Sigmoid colon (tissue), 6 donors: ENCODE measurements at regions not wholly inside any gene's neighbourhood (a gene's known extent, or its start where the extent isn't known, plus 50 kb on each side); places are given as distances from the start of the nearest gene placed in this dataset.
A peak's percentile ranks its signal among the peaks of the same experiment; 100 is the strongest.

Experiments used
- DNase-seq: peaks from one replicate; pipeline ENCODE4 v3.0.0-alpha.2; 2019
- H3K27ac ChIP-seq, 4 donors: fragments of 200-600 bp; sonication (generic); one replicate each; pipeline ENCODE4 v1.5.1; 2016 to 2019; ENCODE audit warnings: mild to moderate bottlenecking in 1 of 4
- H3K27me3 ChIP-seq, 3 donors: fragments of 200-600 bp; sonication (generic); one replicate each; pipeline ENCODE4 v1.5.1; 2019; ENCODE audit warnings: mild to moderate bottlenecking in 1 of 3
- H3K36me3 ChIP-seq, 4 donors: fragments of 200-600 bp; sonication (generic); one replicate each; pipeline ENCODE4 v1.5.1; 2016 to 2019
- H3K4me1 ChIP-seq, 4 donors: fragments of 200-600 bp; sonication (generic); one replicate each; pipeline ENCODE4 v1.5.1; 2017 to 2019
- H3K4me3 ChIP-seq, 4 donors: fragments of 200-600 bp; sonication (generic); one replicate each; pipeline ENCODE4 v1.5.1; 2017 to 2019; ENCODE audit warnings: mild to moderate bottlenecking in 2 of 4, moderate library complexity in 1 of 4
- H3K9me3 ChIP-seq, 4 donors: fragments of 200-600 bp in 3 of 4; sonication (generic) in 3 of 4; one replicate each; pipeline versions ENCODE4 v1.5.1 to v1.6.1; 2013 to 2019
- EP300 ChIP-seq, 4 donors: sonication (generic); formaldehyde crosslinking; IDR thresholded peaks; one replicate each; pipeline ENCODE4 v1.6.1; 2017; ENCODE audit warnings: antibody characterized with exemption in 4 of 4
- POLR2A ChIP-seq, 2 donors: fragments of 450-650 bp; IDR thresholded peaks; one replicate each; pipeline ENCODE4 v1.6.1; 2016; ENCODE audit warnings: antibody characterized with exemption in 2 of 2, mild to moderate bottlenecking in 2 of 2, moderate library complexity in 2 of 2
- POLR2AphosphoS5 ChIP-seq, 4 donors: sonication (generic); formaldehyde crosslinking; IDR thresholded peaks; one replicate each; pipeline ENCODE4 v1.6.1; 2017; ENCODE audit warnings: antibody characterized with exemption in 4 of 4
- WGBS, 2 donors: extraction: QIAGEN DNeasy Blood & Tissue Kit; methylation state at CpG; one replicate each; pipeline ENCODE4 v1.1.7; 2013; 5-methylcytosine and 5-hydroxymethylcytosine counted together
- intact Hi-C: fragments of 100-400 bp; cut with DNase I; formaldehyde crosslinking; loops from one replicate; pipeline ENCODE4 v1.15.1; 2023
- TF ChIP-seq, protein P1 (sequence below), 4 experiments: fragments of 450-650 bp in 3 of 4; fragments of 200-600 bp in 1 of 4; IDR thresholded peaks; one replicate each; pipeline ENCODE4 v1.5.1; 2016 to 2019; ENCODE audit warnings: antibody characterized with exemption in 4 of 4, mild to moderate bottlenecking in 3 of 4, moderate library complexity in 2 of 4
- donor health status: healthy with polysubstance abuse.
- donor health status: healthy.

DNA sequence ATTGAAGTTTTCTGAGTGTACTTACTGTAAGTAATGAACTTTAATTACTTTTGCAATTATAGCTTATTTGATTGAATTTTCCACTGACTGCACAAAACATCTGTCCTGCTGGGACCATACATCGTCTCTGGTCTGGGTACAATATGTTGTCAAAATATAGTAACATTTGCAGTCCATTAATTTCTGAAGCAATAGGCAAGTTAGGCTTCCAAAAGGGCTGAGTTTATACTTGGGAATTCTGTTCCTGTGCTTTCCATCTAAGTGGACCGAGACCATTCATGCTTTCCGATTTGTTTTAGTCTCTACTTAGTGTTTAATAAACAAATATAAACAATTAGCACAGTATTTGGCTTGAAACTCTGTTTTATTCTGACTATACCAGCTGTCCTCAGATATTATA, 139.3 kb downstream of the RFPL4B start:
- Histone ChIP-seq H3K4me3 (no peak overlapping the region), H3K4me1 (peaks cover 0 to 6% (median 0%) of the 10 kb centered on the region in 4 donors), H3K9me3 (no peaks in the 10 kb centered on the region), H3K27me3 (no peaks in the 10 kb centered on the region), H3K27ac (no peak overlapping the region), H3K36me3 (no peaks in the 10 kb centered on the region)
- intact Hi-C loops: no loop called here
- no peak for TF ChIP-seq EP300 (IDR thresholded peaks at IDR 0.05)
- no peak for DNase-seq
- WGBS, 2 donors: 63 to 77% methylated on average over 3 of the region's 3 CpGs

DNA sequence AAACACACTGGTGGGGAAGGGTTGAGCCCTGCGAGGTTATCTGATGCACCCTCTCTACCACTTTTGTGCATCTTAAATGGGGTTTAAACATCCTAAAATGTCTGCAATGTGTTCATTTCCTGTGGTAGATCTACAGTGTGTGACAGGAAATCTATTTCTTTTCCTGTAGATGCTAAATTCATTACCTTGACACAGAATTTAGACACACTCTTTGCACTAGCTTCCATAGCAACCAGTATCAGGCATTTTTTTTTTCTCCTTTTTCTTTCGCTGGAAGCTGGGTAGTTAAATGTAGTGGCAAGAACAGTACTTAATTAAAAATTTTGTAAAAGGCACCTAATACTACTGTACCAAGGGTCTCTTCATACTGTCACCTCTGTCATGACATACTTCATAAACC, 141.1 kb downstream of the RFPL4B start:
- intact Hi-C loops: no loop called here
- Histone ChIP-seq H3K9me3 (no peaks in the 10 kb centered on the region), H3K27me3 (no peaks in the 10 kb centered on the region), H3K4me3 (no peak overlapping the region), H3K4me1 (peaks cover 0 to 6% (median 0%) of the 10 kb centered on the region in 4 donors), H3K36me3 (no peaks in the 10 kb centered on the region), H3K27ac (no peak overlapping the region)
- no peak for TF ChIP-seq POLR2AphosphoS5 (IDR thresholded peaks at IDR 0.05)
- TF ChIP-seq POLR2A (IDR thresholded peaks at IDR 0.05): no peak
- TF ChIP-seq, protein P1, sequence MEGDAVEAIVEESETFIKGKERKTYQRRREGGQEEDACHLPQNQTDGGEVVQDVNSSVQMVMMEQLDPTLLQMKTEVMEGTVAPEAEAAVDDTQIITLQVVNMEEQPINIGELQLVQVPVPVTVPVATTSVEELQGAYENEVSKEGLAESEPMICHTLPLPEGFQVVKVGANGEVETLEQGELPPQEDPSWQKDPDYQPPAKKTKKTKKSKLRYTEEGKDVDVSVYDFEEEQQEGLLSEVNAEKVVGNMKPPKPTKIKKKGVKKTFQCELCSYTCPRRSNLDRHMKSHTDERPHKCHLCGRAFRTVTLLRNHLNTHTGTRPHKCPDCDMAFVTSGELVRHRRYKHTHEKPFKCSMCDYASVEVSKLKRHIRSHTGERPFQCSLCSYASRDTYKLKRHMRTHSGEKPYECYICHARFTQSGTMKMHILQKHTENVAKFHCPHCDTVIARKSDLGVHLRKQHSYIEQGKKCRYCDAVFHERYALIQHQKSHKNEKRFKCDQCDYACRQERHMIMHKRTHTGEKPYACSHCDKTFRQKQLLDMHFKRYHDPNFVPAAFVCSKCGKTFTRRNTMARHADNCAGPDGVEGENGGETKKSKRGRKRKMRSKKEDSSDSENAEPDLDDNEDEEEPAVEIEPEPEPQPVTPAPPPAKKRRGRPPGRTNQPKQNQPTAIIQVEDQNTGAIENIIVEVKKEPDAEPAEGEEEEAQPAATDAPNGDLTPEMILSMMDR (IDR thresholded peaks at IDR 0.05): no peak
- no peak for TF ChIP-seq EP300 (IDR thresholded peaks at IDR 0.05)
- 72 to 77% methylated on average over 2 of the region's 2 CpGs for WGBS, 2 donors
- no peak for DNase-seq

DNA sequence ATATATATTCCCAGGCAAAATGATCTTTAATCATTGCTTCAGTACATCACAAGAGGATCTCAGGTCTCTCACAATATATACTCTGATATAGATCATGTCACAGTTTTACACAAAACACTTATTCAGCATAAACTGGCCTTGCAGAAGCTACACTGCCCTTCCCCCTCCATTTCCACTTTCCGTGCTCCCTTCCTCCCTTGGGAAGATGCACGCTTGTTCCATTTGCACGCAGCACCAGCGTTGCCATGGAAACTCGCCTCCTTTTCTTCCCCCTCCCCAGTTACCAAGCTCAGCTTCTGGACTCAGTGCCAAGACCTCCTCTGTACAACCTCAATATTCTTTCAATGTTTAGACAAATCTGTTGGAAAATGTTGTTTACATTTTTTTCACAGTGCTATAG, 154.6 kb downstream of the RFPL4B start:
- DNase-seq: no peak
- Histone ChIP-seq H3K27ac (no peak overlapping the region), H3K9me3 (no peaks in the 10 kb centered on the region), H3K36me3 (no peaks in the 10 kb centered on the region), H3K27me3 (no peaks in the 10 kb centered on the region), H3K4me3 (no peak overlapping the region), H3K4me1 (peaks cover 0 to 17% (median 12%) of the 10 kb centered on the region in 4 donors)
- TF ChIP-seq, protein P1 (IDR thresholded peaks at IDR 0.05): no peak
- TF ChIP-seq EP300 (IDR thresholded peaks at IDR 0.05): no peak
- no peak for TF ChIP-seq POLR2A (IDR thresholded peaks at IDR 0.05)
- no peak for TF ChIP-seq POLR2AphosphoS5 (IDR thresholded peaks at IDR 0.05)
- intact Hi-C loops: loop anchor here (5.0 kb wide), 1 partner anchor 1376 kb away; no protein-coding TSS in a partner anchor
- WGBS, 2 donors: 37 to 42% methylated on average over 5 of the region's 5 CpGs

DNA sequence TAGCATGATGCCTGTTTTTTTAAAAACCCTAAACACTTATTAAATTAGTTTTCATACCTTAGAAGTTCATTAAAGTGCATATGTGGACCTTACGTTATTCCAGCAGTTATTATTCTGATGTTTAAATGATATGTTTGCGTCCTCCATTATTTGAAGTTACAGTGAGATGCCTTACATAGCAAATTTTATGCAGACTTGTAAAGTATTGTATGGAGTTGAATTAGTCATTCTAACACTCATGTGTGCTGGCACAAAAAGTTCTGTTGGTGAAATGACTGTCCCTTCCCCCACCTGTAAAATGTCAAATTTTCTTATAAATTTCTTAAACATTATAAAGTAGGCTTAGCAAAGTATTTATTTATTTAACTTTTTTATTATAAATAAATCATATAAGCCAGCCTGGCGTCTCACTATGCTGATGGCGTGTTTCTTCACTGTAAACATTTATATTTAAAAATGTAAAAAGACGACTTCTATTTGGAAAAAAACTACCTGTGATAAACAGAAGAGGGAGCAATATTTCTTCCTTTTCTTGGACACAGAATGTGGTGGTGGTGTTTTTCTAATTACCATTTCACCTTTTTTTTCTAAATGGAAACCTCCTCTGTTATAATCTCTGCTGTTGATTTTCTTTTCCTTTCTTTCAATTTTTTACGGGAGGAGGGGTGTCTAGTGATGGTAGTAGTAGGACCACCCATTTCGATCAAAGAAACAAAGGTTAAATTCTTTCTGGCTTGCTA, 155.4 kb downstream of the RFPL4B start:
- no peak for TF ChIP-seq EP300 (IDR thresholded peaks at IDR 0.05)
- TF ChIP-seq, protein P1 (IDR thresholded peaks at IDR 0.05): peak in 1 of 4 experiments; percentile 41
- Histone ChIP-seq H3K4me1 (peaks cover 0 to 17% (median 12%) of the 10 kb centered on the region in 4 donors), H3K4me3 (peak overlapping the region in 1 of 4 donors; percentile 1), H3K9me3 (no peaks in the 10 kb centered on the region), H3K36me3 (no peaks in the 10 kb centered on the region), H3K27ac (no peak overlapping the region), H3K27me3 (no peaks in the 10 kb centered on the region)
- intact Hi-C loops: loop anchor here (5.0 kb wide), 1 partner anchor 1375 kb away; no protein-coding TSS in a partner anchor
- 62 to 67% methylated on average over 7 of the region's 7 CpGs for WGBS, 2 donors
- DNase-seq: no peak

DNA sequence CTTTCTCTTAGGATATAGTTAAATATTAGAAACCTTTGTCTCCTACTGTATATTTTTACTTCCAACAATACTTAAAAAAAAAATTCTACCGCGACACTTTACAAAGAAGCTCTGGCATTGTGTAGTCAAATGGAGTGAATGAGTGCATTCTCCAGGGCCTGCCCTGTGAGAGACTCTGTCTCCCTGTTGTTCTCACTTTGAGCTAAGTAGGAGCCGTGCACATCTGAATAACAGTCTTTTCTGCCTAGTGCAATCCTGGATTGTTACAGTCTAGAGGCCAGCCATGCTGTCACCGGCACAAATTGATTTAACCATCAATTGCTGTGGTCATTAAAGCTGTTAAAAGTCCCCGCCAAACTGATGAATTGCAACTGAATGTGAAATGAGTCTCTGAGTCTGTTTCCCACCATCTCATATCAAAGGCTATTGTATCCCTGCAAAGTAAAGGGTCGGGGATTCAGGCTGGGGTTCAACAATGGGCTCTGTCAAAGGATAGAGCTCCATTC, 156.0 kb downstream of the RFPL4B start:
- TF ChIP-seq, protein P1 (IDR thresholded peaks at IDR 0.05): no peak
- no peak for TF ChIP-seq POLR2A (IDR thresholded peaks at IDR 0.05)
- TF ChIP-seq EP300 (IDR thresholded peaks at IDR 0.05): peak in 1 of 4 donors; percentile 8
- H3K27ac ChIP-seq: no peak overlapping the region
- H3K4me1 ChIP-seq: peaks cover 0 to 17% (median 12%) of the 10 kb centered on the region in 4 donors
- H3K9me3 ChIP-seq: no peaks in the 10 kb centered on the region
- H3K27me3 ChIP-seq: no peaks in the 10 kb centered on the region
- WGBS, 2 donors: 55 to 71% methylated on average over 6 of the region's 6 CpGs
- no peak for DNase-seq
- H3K4me3 ChIP-seq: peak overlapping the region in 1 of 4 donors; percentile 1
- H3K36me3 ChIP-seq: no peaks in the 10 kb centered on the region
- intact Hi-C loops: loop anchor here (5.0 kb wide), 1 partner anchor 1374 kb away; no protein-coding TSS in a partner anchor
